ENCODE measurements at regions not wholly inside any gene's neighbourhood (a gene's known extent, or its start where the extent isn't known, plus 50 kb on each side); places are given as distances from the start of the nearest gene placed in this dataset.

GRCh38 chr6:1553562-1554083 lies 56.1 kb upstream of the FOXC1 start:
- DNase-seq, result no peak

GRCh38 chr6:1554141-1554475 lies 55.6 kb upstream of the FOXC1 start:
- DNase-seq, result no peak

GRCh38 chr6:1554476-1555310 lies 55.0 kb upstream of the FOXC1 start:
- no peak for DNase-seq

- DNase-seq, result no peak
These were observed 51.3 kb upstream of the FOXC1 start for GRCh38 chr6:1558388-1558787.

Data from RPMI8226 (cell line).